ENCODE measurements at regions not wholly inside any gene's neighbourhood (a gene's known extent, or its start where the extent isn't known, plus 50 kb on each side); places are given as distances from the start of the nearest gene placed in this dataset.

GRCh38 chr6:15912505-15913400 lies 216.1 kb upstream of the MYLIP start:
- TF ChIP-seq CHD2 (IDR thresholded peaks at IDR 0.05; ENCODE audit: borderline replicate concordance, low read depth, low read length) (no peak), EP300 (IDR thresholded peaks at IDR 0.05; ENCODE audit: borderline replicate concordance in 1 of 2, control insufficient read depth in 1 of 2, low read depth in 2 of 2, low read length in 2 of 2) (no peak)

Measured in GM12878 (cell line).